Erythroblast (primary cell): ENCODE measurements at regions not wholly inside any gene's neighbourhood (a gene's known extent, or its start where the extent isn't known, plus 50 kb on each side); places are given as distances from the start of the nearest gene placed in this dataset.

Experiments used
- GATA1 ChIP-seq: IDR thresholded peaks from 2 replicates; pipeline ENCODE4 v1.6.1; 2011; ENCODE audit warnings: low read depth, mild to moderate bottlenecking, control low read depth, low read length, moderate library complexity
- POLR2A ChIP-seq: IDR thresholded peaks from 2 replicates; pipeline ENCODE4 v1.6.1; 2011; ENCODE audit warnings: mild to moderate bottlenecking, low read length

- TF ChIP-seq POLR2A (no peak), GATA1 (no peak)
Observed at GRCh38 chr15:97301166-97301565, 659.3 kb upstream of the ARRDC4 start.
